ENCODE measurements at regions not wholly inside any gene's neighbourhood (a gene's known extent, or its start where the extent isn't known, plus 50 kb on each side); places are given as distances from the start of the nearest gene placed in this dataset.
"Not testable (repeated sequence)": the region's sequence is repeated elsewhere in the genome, so short reads cannot be mapped to it uniquely, and the experiment has no call there.

- no peaks in the 10 kb centered on the region for H3K4me1 Mint-ChIP-seq (ENCODE audit: insufficient read depth, unreplicated experiment)
- H3K27me3 Mint-ChIP-seq (ENCODE audit: insufficient read depth, unreplicated experiment) = no peaks in the 10 kb centered on the region
- no peak overlapping the region for H3K4me3 Mint-ChIP-seq (ENCODE audit: unreplicated experiment)
- no peak overlapping the region for H3K27ac Mint-ChIP-seq (ENCODE audit: low read depth, unreplicated experiment)
- DNase-seq (ENCODE audit: unreplicated experiment) = no peak
- no TSS peak for BruUV-seq (replicated peaks)
- ChIA-PET POLR2A (no interaction called here), CTCF (no interaction called here)
- no peaks in the 10 kb centered on the region for H3K36me3 Mint-ChIP-seq (ENCODE audit: insufficient read depth, unreplicated experiment)
- peaks cover 36% of the 10 kb centered on the region for H3K9me3 Mint-ChIP-seq (ENCODE audit: unreplicated experiment)
- TF ChIP-seq CTCF (IDR thresholded peaks at IDR 0.05; ENCODE audit: unreplicated experiment) = no peak
- intact Hi-C loops (cut with micrococcal nuclease) = no loop called here
Measured at GRCh38 chr16:26614237-26614841, 452.4 kb upstream of the C16orf82 start.

- no peaks in the 10 kb centered on the region for H3K4me1 Mint-ChIP-seq (ENCODE audit: insufficient read depth, unreplicated experiment)
- H3K4me3 Mint-ChIP-seq (ENCODE audit: unreplicated experiment) = no peak overlapping the region
- no peak overlapping the region for H3K27ac Mint-ChIP-seq (ENCODE audit: low read depth, unreplicated experiment)
- no peak for TF ChIP-seq CTCF (IDR thresholded peaks at IDR 0.05; ENCODE audit: unreplicated experiment)
- no peak for DNase-seq (ENCODE audit: unreplicated experiment)
- CTCF ChIA-PET = interaction anchor here (0.7 kb wide), 1 partner anchor 546 kb away, joined by 3 read pairs; no protein-coding TSS in a partner anchor
- peaks cover 35% of the 10 kb centered on the region for H3K9me3 Mint-ChIP-seq (ENCODE audit: unreplicated experiment)
- H3K36me3 Mint-ChIP-seq (ENCODE audit: insufficient read depth, unreplicated experiment) = no peaks in the 10 kb centered on the region
- BruUV-seq (replicated peaks) = no TSS peak
- intact Hi-C loops (cut with micrococcal nuclease) = no loop called here
- no peaks in the 10 kb centered on the region for H3K27me3 Mint-ChIP-seq (ENCODE audit: insufficient read depth, unreplicated experiment)
- POLR2A ChIA-PET = no interaction called here
Measured at GRCh38 chr16:26623442-26623841, 443.3 kb upstream of the C16orf82 start.

GRCh38 chr16:26627958-26628357, 438.8 kb upstream of the C16orf82 start:
- BruUV-seq (replicated peaks) = no TSS peak
- peaks cover 43% of the 10 kb centered on the region for H3K9me3 Mint-ChIP-seq (ENCODE audit: unreplicated experiment)
- H3K36me3 Mint-ChIP-seq (ENCODE audit: insufficient read depth, unreplicated experiment) = no peaks in the 10 kb centered on the region

GRCh38 chr16:26631365-26631764, 435.4 kb upstream of the C16orf82 start:
- intact Hi-C loops (cut with micrococcal nuclease); H3K4me1 Mint-ChIP-seq (ENCODE audit: insufficient read depth, unreplicated experiment); H3K27me3 Mint-ChIP-seq (ENCODE audit: insufficient read depth, unreplicated experiment); CTCF ChIA-PET; BruUV-seq (replicated peaks); POLR2A ChIA-PET; H3K27ac Mint-ChIP-seq (ENCODE audit: low read depth, unreplicated experiment); H3K36me3 Mint-ChIP-seq (ENCODE audit: insufficient read depth, unreplicated experiment); DNase-seq (ENCODE audit: unreplicated experiment); H3K4me3 Mint-ChIP-seq (ENCODE audit: unreplicated experiment): not testable (repeated sequence)
- peaks cover 53% of the 10 kb centered on the region for H3K9me3 Mint-ChIP-seq (ENCODE audit: unreplicated experiment)

More at GRCh38 chr16:26627958-26628357, 438.8 kb upstream of the C16orf82 start:
- TF ChIP-seq CTCF (IDR thresholded peaks at IDR 0.05; ENCODE audit: unreplicated experiment) = no peak
- Mint-ChIP-seq H3K27me3 (ENCODE audit: insufficient read depth, unreplicated experiment) (no peaks in the 10 kb centered on the region), H3K27ac (ENCODE audit: low read depth, unreplicated experiment) (no peak overlapping the region), H3K4me3 (ENCODE audit: unreplicated experiment) (no peak overlapping the region), H3K4me1 (ENCODE audit: insufficient read depth, unreplicated experiment) (no peaks in the 10 kb centered on the region)
- intact Hi-C loops (cut with micrococcal nuclease) = no loop called here
- CTCF ChIA-PET = no interaction called here
- DNase-seq (ENCODE audit: unreplicated experiment) = no peak
- POLR2A ChIA-PET = no interaction called here

Data from MCF 10A (cell line).